ENCODE measurements at regions not wholly inside any gene's neighbourhood (a gene's known extent, or its start where the extent isn't known, plus 50 kb on each side); places are given as distances from the start of the nearest gene placed in this dataset.

- Mint-ChIP-seq H3K27me3 (ENCODE audit: low read depth) (peaks cover 50% of the 10 kb centered on the region), H3K4me3 (no peak overlapping the region), H3K27ac (no peak overlapping the region), H3K9me3 (peaks cover 12% of the 10 kb centered on the region), H3K4me1 (peaks cover 4% of the 10 kb centered on the region), H3K36me3 (no peaks in the 10 kb centered on the region)
- no peak for DNase-seq (ENCODE audit: low spot score in 2 of 2, unreplicated experiment in 2 of 2)
- TF ChIP-seq CTCF (IDR thresholded peaks at IDR 0.05; ENCODE audit: unreplicated experiment): no peak
Measured at GRCh38 chr22:44608597-44609399, 93.2 kb upstream of the PRR5 start.

GRCh38 chr22:44606126-44606525, 95.9 kb upstream of the PRR5 start:
- peaks cover 4% of the 10 kb centered on the region for H3K4me1 Mint-ChIP-seq
- H3K9me3 Mint-ChIP-seq: peaks cover 4% of the 10 kb centered on the region
- H3K36me3 Mint-ChIP-seq: no peaks in the 10 kb centered on the region
- H3K27ac Mint-ChIP-seq: no peak overlapping the region
- H3K27me3 Mint-ChIP-seq (ENCODE audit: low read depth): peaks cover 65% of the 10 kb centered on the region
- no peak overlapping the region for H3K4me3 Mint-ChIP-seq
- no peak for TF ChIP-seq CTCF (IDR thresholded peaks at IDR 0.05; ENCODE audit: unreplicated experiment)
- DNase-seq (ENCODE audit: low spot score in 2 of 2, unreplicated experiment in 2 of 2): no peak

- DNase-seq (ENCODE audit: low spot score in 2 of 2, unreplicated experiment in 2 of 2): no peak
- Mint-ChIP-seq H3K4me1 (peaks cover 4% of the 10 kb centered on the region), H3K27me3 (ENCODE audit: low read depth) (peaks cover 72% of the 10 kb centered on the region), H3K4me3 (no peak overlapping the region), H3K36me3 (no peaks in the 10 kb centered on the region), H3K27ac (no peak overlapping the region), H3K9me3 (peaks cover 4% of the 10 kb centered on the region)
- no peak for TF ChIP-seq CTCF (IDR thresholded peaks at IDR 0.05; ENCODE audit: unreplicated experiment)
Measured at GRCh38 chr22:44605486-44605885, 96.5 kb upstream of the PRR5 start.

- H3K27me3 Mint-ChIP-seq (ENCODE audit: low read depth): peaks cover 76% of the 10 kb centered on the region
- no peaks in the 10 kb centered on the region for H3K36me3 Mint-ChIP-seq
- TF ChIP-seq CTCF (IDR thresholded peaks at IDR 0.05; ENCODE audit: unreplicated experiment): no peak
- H3K4me1 Mint-ChIP-seq: peaks cover 4% of the 10 kb centered on the region
- DNase-seq (ENCODE audit: low spot score in 2 of 2, unreplicated experiment in 2 of 2): no peak
- H3K27ac Mint-ChIP-seq: no peak overlapping the region
- peaks cover under 1% of the 10 kb centered on the region for H3K9me3 Mint-ChIP-seq
- no peak overlapping the region for H3K4me3 Mint-ChIP-seq
Measured at GRCh38 chr22:44604991-44605390, 97.0 kb upstream of the PRR5 start.

- DNase-seq (ENCODE audit: low spot score in 2 of 2, unreplicated experiment in 2 of 2): no peak
- no peak overlapping the region for H3K27ac Mint-ChIP-seq
- H3K4me1 Mint-ChIP-seq: peaks cover 4% of the 10 kb centered on the region
- H3K9me3 Mint-ChIP-seq: no peaks in the 10 kb centered on the region
- H3K36me3 Mint-ChIP-seq: no peaks in the 10 kb centered on the region
- TF ChIP-seq CTCF (IDR thresholded peaks at IDR 0.05; ENCODE audit: unreplicated experiment): no peak
- H3K27me3 Mint-ChIP-seq (ENCODE audit: low read depth): peaks cover 77% of the 10 kb centered on the region
- H3K4me3 Mint-ChIP-seq: no peak overlapping the region
Measured at GRCh38 chr22:44604455-44604854, 97.5 kb upstream of the PRR5 start.
